ENCODE measurements at regions not wholly inside any gene's neighbourhood (a gene's known extent, or its start where the extent isn't known, plus 50 kb on each side); places are given as distances from the start of the nearest gene placed in this dataset.

GRCh38 chr7:36084485-36085091, 68.5 kb upstream of the EEPD1 start:
- TF ChIP-seq, protein P1, sequence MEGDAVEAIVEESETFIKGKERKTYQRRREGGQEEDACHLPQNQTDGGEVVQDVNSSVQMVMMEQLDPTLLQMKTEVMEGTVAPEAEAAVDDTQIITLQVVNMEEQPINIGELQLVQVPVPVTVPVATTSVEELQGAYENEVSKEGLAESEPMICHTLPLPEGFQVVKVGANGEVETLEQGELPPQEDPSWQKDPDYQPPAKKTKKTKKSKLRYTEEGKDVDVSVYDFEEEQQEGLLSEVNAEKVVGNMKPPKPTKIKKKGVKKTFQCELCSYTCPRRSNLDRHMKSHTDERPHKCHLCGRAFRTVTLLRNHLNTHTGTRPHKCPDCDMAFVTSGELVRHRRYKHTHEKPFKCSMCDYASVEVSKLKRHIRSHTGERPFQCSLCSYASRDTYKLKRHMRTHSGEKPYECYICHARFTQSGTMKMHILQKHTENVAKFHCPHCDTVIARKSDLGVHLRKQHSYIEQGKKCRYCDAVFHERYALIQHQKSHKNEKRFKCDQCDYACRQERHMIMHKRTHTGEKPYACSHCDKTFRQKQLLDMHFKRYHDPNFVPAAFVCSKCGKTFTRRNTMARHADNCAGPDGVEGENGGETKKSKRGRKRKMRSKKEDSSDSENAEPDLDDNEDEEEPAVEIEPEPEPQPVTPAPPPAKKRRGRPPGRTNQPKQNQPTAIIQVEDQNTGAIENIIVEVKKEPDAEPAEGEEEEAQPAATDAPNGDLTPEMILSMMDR (IDR thresholded peaks at IDR 0.05; ENCODE audit: insufficient read depth, low read length, poor library complexity, severe bottlenecking) = no peak
- no peak for TF ChIP-seq EZH2phosphoT487 (conservative IDR thresholded peaks at IDR 0.05; ENCODE audit: low read length)

Data from SU-DHL-6 (cell line).